ENCODE measurements at regions not wholly inside any gene's neighbourhood (a gene's known extent, or its start where the extent isn't known, plus 50 kb on each side); places are given as distances from the start of the nearest gene placed in this dataset.

DNA sequence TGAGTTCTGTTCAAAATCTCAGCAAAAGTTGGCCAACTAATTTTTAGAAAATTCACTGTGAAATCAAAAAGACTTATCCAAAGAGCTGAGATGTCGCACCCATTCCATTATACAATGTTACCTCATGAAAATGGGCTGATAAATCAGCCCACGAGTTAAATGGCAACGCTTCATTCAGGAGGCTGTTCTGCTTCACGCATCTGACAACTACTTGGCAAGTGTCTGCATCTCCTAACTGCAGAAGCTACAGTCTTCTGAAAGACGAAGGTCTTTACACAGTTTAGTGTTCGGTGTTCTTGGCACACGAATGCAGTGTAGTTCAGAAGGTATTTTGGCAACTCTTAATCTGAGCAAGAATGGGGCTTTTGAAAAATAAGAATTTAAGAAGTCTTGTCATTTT is 166.6 kb upstream of the DKK2 start:
- TF ChIP-seq CTCF (IDR thresholded peaks at IDR 0.05; ENCODE audit: poor library complexity) (no peak), EZH2 (IDR thresholded peaks at IDR 0.05; ENCODE audit: borderline replicate concordance) (no peak)

All from hepatocyte (in vitro differentiated cells).